NOMO-1 treated with dmso at 0.1 percent for 144 hours (cell line): ENCODE measurements at regions not wholly inside any gene's neighbourhood (a gene's known extent, or its start where the extent isn't known, plus 50 kb on each side); places are given as distances from the start of the nearest gene placed in this dataset.

Experiments used
- DNase-seq: peaks from one replicate; lab custom pipeline; 2025; ENCODE audit not compliant: unreplicated experiment; lab: John Stamatoyannopoulos, UW

DNA sequence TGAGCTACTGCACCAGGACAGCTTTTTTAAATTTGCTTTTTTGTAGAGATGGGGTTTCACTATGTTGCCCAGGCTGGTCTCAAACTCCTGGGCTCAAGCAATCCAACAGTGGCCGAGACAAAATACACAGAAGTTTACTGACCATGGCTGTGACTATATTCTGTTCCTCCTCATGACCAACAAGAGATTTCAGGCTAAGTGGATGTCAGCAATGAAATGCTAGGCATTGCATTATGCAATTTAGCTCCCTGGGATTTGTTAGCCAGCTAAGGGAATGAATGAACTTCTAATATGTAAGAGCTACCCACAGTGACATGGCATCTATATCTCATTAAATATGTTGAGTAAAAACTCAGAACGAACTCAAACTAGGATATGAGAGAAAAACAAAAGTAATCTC is 81.9 kb upstream of the MBOAT2 start:
- no peak for DNase-seq

DNA sequence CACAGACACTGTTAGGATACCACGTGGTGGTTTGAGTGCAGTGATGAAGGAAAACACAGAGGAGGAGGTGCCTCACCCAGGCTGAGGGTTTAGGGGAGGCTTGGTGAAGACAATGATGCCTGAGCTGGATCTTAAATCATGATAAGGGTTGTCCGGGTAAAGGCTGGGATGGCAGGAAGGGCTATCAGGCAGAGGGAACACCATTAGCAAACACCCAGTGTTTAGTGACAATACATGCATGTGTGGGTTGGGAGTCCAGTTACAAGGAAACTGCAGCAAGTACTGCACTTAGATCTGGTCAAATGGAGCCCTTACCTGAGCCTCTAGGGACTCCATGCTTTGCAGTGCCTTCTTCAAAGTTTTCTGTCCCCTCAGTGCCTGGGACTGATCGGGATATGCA is 79.8 kb upstream of the MBOAT2 start:
- DNase-seq: no peak

DNA sequence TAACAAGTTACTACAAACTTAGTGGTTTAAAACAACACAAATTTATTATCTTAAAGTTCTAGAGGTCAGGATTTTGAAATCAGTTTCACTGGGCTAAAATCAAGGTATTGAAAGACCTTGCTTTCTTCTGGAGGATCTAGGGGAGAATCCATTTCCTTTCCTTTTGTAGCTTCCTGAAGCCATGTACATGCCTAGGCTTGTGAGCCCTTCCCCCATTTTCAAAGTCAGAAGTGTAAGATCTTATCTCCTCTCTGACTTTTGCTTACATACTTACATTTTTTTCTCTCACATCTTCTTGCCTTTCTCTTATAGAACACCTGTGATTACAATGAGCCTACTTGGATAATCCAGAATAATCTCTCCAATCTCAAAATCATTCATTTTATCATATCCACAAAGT is 78.7 kb upstream of the MBOAT2 start:
- no peak for DNase-seq

DNA sequence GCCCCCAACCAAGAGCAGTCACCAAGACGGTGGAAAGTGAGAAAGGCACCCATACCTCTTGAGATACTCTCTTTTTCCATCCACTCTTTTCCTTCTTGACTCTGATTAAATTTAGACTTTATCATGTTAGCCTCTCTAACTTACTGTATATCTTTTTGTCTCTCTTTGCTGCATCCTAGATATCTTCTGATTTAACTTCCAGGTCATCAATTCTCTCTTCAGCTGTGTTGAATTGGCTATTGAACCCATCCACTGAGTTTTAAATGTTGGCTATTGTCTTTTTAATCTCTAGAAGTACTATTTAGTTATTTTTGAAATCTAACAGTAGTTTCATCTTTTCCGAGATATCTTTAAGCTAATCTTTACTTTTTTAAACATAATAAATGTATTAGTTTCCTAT is 78.3 kb upstream of the MBOAT2 start:
- DNase-seq: no peak

DNA sequence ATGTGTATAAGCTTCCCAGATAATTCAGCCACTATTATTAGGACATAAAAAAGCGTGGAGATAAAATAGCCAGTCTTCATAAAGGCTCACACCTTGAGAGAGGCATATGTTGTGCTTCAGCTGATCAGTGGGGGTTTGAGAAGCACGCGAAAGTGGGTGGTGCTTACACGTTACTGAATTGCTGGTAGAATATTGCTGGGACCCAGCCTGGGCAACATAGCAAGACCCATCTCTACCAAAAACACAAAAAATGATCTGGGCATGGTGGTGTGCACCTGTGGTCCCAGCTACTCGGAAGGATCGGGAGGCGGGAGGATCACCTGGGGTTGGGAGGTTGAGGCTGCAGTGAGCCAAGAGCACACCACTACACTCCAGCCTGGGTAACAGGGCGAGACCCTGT is 74.9 kb upstream of the MBOAT2 start:
- DNase-seq: no peak

DNA sequence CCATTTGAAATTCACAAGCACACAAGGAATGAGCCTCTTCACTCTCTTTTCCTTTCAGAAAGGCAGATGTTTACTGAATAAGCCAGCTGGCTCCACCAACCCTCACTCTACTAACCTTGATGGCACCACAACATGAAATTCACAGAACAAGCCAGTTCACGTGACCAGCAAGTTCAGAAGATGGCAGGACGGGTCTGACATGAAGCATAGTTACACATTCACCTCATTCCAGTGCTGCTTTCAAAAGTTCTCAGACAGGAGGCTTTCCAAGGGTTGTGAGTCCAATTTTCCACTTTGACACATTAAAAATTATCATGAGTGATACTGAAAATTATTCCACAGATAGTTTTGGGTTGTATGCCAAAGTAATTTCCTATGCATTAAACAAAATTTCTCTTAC is 74.2 kb upstream of the MBOAT2 start:
- no peak for DNase-seq

DNA sequence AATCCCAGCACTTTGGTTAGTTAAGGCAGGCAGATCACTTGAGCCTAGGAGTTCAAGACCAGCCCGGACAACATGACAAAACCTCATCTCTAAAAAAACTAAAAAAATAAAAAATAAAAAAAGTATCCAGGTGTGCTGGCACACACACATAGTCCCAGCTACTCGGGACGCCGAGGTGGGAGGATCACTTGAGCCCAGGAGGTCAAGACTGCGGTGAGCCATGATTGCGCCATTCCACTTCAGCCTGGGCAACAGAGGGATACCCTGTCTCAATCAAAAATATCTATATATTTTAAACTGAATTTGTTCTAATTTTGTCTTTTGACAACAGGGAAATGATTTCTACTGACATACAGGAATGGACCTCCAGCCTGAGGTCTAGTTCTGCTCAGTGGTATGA is 73.3 kb upstream of the MBOAT2 start:
- no peak for DNase-seq

DNA sequence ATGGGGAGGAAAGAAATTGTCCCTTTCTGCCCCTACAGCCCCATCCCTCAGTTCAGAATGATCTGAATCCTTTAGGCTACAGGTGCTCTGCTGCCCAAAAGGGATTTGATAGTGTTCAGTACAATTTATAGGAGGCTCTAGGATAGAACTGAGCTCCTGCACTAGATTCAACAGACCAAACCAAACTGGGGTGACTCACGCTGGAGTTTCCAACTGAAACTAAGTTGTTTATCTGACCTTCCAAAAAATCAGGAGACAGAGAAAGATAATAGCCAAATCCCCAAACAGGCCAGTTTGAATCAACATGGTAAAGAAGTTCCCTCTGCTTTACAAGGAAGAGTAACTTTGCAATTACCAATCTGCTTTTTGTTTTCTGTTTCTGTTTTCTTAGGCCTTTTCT is 72.7 kb upstream of the MBOAT2 start:
- DNase-seq: no peak

DNA sequence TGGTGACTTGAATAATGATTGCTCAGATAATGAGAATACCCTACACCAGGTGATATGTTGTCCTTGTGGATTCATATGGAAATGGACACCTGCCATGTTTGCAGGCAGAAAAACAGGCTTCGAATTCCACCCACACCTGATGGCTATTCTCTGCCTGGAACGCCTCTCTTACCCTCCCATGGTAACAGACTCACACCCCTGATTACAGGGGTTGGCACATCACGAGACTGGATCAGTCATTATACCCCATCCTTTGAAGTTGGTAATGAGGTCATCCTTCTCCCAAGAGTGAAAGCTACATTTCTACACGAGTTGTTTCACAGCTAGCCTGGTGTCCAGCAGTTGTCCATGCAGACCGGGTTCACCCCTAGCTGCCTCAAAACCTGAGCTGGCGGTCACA is 71.4 kb upstream of the MBOAT2 start:
- DNase-seq: no peak

DNA sequence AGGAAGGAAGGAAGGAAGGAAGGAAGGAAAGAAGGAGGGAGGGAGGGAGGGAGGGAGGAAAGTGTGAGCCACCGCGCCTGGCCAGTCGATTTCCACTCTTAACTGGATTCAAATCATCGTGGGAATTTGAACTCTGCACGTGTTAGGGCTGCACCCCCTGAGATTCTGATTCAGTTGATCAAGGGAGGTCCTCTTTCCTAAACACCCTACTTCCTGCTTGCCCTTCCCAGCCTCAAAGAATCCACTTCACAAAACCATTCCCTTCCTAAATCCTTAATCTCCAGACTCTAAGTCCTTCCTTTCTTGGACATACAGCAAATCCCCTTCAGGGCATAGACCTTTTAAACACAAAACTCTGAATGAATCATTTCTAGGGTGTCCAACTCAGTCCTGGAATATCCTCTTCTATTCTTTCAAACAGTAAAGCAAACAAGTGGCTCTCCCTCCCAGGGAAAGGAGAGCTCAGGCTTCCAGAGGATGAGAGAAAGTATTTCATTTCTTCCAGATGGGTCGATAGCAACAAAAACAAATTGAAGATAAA is 68.2 kb upstream of the MBOAT2 start:
- DNase-seq: no peak

DNA sequence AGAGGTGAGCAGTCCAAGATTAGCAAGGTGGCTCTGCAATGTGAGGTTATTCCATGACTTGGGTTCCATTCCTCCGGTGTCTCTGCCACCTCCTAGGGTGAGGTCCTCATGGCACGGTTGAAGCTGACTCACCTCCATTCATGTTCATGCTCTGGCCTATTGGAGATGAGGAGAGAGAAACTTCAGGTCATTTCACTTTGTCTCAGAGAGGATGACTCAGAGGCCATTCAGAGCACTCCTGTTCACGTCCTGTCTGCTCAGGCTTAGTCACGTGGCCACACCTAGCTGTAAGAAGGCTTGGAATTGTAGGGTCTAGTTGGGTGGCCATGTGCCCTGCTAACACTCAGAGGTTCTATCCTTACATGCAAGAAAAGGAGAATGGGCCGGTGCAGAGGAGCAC is 67.5 kb upstream of the MBOAT2 start:
- no peak for DNase-seq

DNA sequence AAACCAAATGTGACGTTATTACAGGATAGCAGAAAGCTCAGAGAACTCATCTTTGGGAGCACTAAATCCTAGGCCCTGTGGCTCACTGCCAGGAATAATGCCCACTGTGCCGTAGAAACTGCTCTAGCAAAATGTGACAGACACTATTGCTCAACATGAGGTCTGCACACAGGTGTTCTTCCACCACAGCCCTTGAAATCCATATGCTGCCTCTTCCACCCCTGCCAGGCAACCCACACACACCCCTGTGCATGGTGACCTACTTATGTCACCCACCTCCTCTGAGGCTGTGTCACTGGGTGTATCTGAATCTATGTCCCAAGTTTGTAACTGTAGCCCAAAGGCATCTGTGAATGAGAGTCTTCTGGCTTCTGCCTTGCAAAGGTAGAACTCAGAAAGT is 66.1 kb upstream of the MBOAT2 start:
- DNase-seq: no peak

DNA sequence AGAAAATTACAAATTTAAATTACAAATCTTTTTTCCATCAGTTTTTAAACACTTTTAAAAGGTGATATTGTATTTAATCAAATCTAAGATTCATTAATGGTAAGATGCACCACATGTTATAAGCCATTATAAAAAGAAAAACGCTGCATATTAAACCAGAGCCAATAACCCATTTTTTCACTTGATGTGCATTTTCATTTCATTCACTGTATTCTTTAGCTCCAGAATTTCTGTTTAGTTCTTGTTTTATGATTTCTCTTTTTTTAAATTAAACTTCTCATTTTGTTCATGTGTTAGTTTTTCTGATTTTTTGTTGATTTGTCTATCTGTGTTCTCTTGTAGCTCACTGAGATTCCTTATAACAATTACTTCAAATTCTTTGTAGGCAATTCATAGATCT is 62.4 kb upstream of the MBOAT2 start:
- no peak for DNase-seq

DNA sequence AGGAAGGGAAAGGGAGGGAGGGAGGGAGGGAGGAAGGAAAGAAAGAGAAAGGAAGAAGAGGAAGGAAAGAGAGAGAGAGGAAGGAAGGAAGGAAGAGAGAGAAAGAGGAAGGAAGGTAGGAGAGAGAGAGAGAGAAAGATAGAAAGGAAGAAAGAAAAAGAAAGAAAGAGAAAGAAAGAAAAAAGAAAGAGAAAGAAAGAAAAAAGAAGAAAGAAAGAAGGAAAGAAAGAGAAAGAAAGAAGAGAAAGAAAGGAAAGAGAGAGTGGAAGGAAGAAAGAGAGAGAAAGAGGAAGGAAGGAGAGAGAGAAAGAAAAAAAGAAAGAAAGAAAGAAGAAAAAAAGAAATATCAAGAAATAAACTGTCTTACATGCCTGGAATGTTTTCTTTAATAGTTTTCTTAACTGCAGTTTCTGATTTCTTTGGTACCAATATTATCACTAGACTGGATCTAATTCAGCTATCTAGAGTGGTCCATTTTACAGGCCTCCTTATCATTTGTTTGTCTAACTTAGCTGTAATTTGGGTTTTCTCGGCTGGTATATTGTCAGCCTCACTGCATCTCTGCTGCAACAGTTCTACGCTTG is 59.6 kb upstream of the MBOAT2 start:
- DNase-seq: no peak

DNA sequence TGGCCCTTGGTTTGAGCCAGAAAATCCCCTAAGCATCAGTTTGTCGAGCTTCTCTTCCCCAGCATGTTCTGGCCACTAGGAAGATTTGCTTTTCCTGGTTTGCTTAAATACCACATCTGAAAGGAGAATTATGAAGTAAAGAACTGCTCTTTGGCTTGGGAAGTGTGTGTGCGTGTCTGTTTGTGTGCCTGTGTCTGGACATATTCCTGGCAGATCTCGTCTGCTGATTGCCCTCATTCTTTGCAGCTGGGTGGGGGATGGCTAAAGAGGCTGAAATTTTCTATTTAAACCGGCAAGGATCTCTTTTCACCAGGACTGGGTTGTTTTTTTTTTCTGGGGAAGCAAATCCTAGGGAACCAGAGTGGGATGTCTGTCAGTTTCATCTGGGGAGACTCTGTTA is 57.3 kb upstream of the MBOAT2 start:
- DNase-seq: no peak

DNA sequence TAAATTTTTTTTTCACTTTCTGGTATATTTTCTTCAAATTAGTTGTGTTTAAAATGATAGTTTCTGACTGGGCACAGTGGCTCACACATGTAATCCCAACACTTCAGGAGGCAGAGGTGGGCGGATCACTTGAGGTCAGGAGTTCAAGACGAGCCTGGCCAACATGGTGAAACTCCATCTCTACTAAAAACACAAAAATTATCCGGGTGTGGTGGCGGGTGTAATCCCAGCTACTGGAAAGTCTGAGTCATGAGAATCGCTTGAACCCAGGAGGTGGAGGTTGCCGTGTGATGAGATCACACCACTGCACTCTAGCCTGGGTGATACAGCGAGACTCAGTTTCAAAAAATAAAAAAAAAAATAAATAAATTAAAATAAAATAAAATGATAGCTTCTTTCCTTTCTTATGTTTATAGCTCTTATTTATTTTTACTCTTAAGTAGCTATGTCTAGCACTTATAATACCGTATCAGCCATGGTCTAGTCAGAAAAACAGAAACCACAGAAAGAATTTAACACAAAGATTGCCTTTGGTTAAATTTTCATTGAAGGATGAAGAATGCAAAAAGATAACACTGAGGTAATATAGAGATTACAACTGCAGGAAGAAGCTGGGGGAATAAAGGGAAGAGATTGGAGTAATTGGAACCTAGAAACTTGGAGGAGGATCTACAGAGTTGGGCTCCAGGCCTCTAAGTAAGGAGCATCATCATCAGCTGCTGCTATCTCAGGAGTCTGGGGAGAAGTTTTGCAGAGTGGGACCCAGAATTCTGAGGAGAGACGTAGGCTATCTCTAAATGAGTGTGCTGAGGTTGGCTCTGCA is 54.7 kb upstream of the MBOAT2 start:
- no peak for DNase-seq

DNA sequence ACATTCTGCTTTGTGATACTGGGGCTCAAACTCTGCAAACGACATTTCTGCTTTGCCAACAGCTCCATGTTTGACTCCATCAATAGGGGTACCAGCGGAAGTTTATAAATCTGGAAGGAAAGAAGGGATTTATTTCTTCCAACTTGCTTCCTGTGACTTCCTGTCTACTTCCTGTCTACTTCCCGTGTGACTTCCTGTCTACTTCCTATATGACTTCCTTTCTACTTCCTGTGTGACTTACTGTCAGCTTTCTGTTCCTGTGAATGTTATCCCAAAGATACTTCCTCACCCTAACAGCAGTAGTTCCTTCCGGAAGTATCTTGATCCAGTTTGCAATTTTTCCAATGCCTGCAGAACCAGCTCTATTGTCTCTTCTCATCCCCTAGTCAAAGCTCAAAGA is 52.0 kb upstream of the MBOAT2 start:
- no peak for DNase-seq

DNA sequence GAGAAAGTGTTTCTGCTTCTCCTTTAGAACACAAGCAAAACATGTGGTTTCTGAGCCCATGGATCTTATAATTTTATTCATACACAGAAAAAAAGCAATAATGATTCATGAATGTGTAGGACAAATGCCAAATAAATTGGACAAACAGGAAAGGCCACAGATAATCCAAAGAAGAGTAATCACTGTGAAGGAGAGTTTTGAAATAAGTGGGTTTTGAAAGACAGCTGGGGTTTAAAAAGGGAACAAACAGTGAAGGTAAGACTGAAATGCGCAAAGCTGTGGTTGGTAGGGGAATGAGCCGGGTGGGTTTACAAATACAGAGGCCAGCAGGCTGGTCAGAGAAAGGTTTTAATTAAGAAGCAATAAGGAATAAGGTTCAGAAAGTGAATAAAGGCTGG is 50.0 kb upstream of the MBOAT2 start:
- no peak for DNase-seq
